AG04449 (cell line): ENCODE measurements at regions not wholly inside any gene's neighbourhood (a gene's known extent, or its start where the extent isn't known, plus 50 kb on each side); places are given as distances from the start of the nearest gene placed in this dataset.

ENCODE experiments used
- CTCF ChIA-PET: fragments of 350-600 bp; formaldehyde crosslinking; extraction: SDS; loops from one replicate; lab custom pipeline; 2021; ENCODE audit warnings: antibody characterized with exemption; lab: Yijun Ruan, JAX
- POLR2A ChIA-PET: fragments of 400-600, 350-600 bp; formaldehyde crosslinking; extraction: SDS; loops from one replicate; lab custom pipeline; 2020; ENCODE audit warnings: antibody characterized with exemption, inconsistent platforms; lab: Yijun Ruan, JAX
- DNase-seq: peaks from one replicate; pipeline ENCODE4 v3.0.0-alpha.2; 2010; ENCODE audit warnings: low read depth, low spot score
- H3K4me3 ChIP-seq: 2 replicates; pipeline ENCODE4 v1.5.1; 2011; ENCODE audit warnings: low read depth, mild to moderate bottlenecking, control low read depth, low read length
- CTCF ChIP-seq: IDR thresholded peaks from one replicate; pipeline ENCODE4 v1.5.1; 2011; ENCODE audit warnings: mild to moderate bottlenecking, moderate library complexity, low read length, control low read depth, inconsistent platforms; ENCODE audit not compliant: insufficient read depth; ENCODE audit errors: missing control alignments

- ChIA-PET CTCF (interaction anchor here (1.3 to 3.0 kb wide), 2 partner anchors 10 to 630 kb away, joined by 4 to 8 read pairs; no protein-coding TSS in a partner anchor), POLR2A (no interaction called here)
- H3K4me3 ChIP-seq, result no peak overlapping the region
- no peak for DNase-seq
- no peak for TF ChIP-seq CTCF
Measured at GRCh38 chr20:24790746-24791283, 158.3 kb upstream of the CST7 start.

GRCh38 chr20:24791953-24792352 lies 157.1 kb upstream of the CST7 start:
- POLR2A ChIA-PET, result no interaction called here
- CTCF ChIA-PET, result interaction anchor here (3.0 kb wide), 1 partner anchor 11 kb away, joined by 8 read pairs; no protein-coding TSS in a partner anchor
- no peak overlapping the region for H3K4me3 ChIP-seq
- DNase-seq, result no peak
- no peak for TF ChIP-seq CTCF

- ChIA-PET POLR2A (no interaction called here), CTCF (no interaction called here)
- no peak for TF ChIP-seq CTCF
- no peak for DNase-seq
- no peak overlapping the region for H3K4me3 ChIP-seq
Measured at GRCh38 chr20:24792641-24793495, 156.2 kb upstream of the CST7 start.

GRCh38 chr20:24795436-24795835 lies 153.6 kb upstream of the CST7 start:
- CTCF ChIA-PET, result interaction anchor here (1.3 kb wide), 1 partner anchor 15 kb away, joined by 3 read pairs; no protein-coding TSS in a partner anchor
- no peak for DNase-seq
- TF ChIP-seq CTCF, result no peak
- POLR2A ChIA-PET, result no interaction called here
- no peak overlapping the region for H3K4me3 ChIP-seq

GRCh38 chr20:24796236-24796635 lies 152.8 kb upstream of the CST7 start:
- no peak for DNase-seq
- no peak for TF ChIP-seq CTCF
- ChIA-PET CTCF (no interaction called here), POLR2A (no interaction called here)
- H3K4me3 ChIP-seq, result no peak overlapping the region

GRCh38 chr20:24797113-24797512 lies 152.0 kb upstream of the CST7 start:
- no peak overlapping the region for H3K4me3 ChIP-seq
- TF ChIP-seq CTCF, result no peak
- POLR2A ChIA-PET, result no interaction called here
- DNase-seq, result no peak
- CTCF ChIA-PET, result interaction anchor here (0.9 kb wide), 1 partner anchor 16 kb away, joined by 3 read pairs; no protein-coding TSS in a partner anchor
